ENCODE measurements at regions not wholly inside any gene's neighbourhood (a gene's known extent, or its start where the extent isn't known, plus 50 kb on each side); places are given as distances from the start of the nearest gene placed in this dataset.

- TF ChIP-seq POLR2A (IDR thresholded peaks at IDR 0.05; ENCODE audit: low read length), result no peak
- no peak for TF ChIP-seq GATA1 (IDR thresholded peaks at IDR 0.05; ENCODE audit: low read depth, low read length)
Measured at GRCh38 chr18:25866331-25866730, 224.1 kb downstream of the SS18 start.
